ENCODE measurements at regions not wholly inside any gene's neighbourhood (a gene's known extent, or its start where the extent isn't known, plus 50 kb on each side); places are given as distances from the start of the nearest gene placed in this dataset.
A peak's percentile ranks its signal among the peaks of the same experiment; 100 is the strongest.

- Histone ChIP-seq H3K9me3 (ENCODE audit: insufficient read depth, low read length) (no peaks in the 10 kb centered on the region), H3K9ac (ENCODE audit: insufficient read length, low read depth) (no peak overlapping the region), H3K27me3 (ENCODE audit: insufficient read depth, insufficient read length) (no peaks in the 10 kb centered on the region), H3K4me1 (ENCODE audit: insufficient read depth, insufficient read length) (no peaks in the 10 kb centered on the region), H3K4me3 (ENCODE audit: insufficient read length, low read depth) (no peak overlapping the region), H3K36me3 (ENCODE audit: insufficient read depth, insufficient read length, low read length) (no peaks in the 10 kb centered on the region)
- TF ChIP-seq YY1 (IDR thresholded peaks at IDR 0.05; ENCODE audit: insufficient read depth, insufficient read length) = no peak
- no peak for TF ChIP-seq SUZ12 (IDR thresholded peaks at IDR 0.05; ENCODE audit: extremely low read depth, insufficient read depth, insufficient read length)
- no peak for TF ChIP-seq ZNF274 (IDR thresholded peaks at IDR 0.05; ENCODE audit: low read depth, low read length)
- DNase-seq (ENCODE audit: low read depth, low spot score) = no peak
These were observed 159.5 kb upstream of the GRIP1 start for GRCh38 chr12:66838366-66838765.

- no peak overlapping the region for H3K4me3 ChIP-seq (ENCODE audit: insufficient read length, low read depth)
- TF ChIP-seq YY1 (IDR thresholded peaks at IDR 0.05; ENCODE audit: insufficient read depth, insufficient read length) (no peak), SUZ12 (IDR thresholded peaks at IDR 0.05; ENCODE audit: extremely low read depth, insufficient read depth, insufficient read length) (no peak), ZNF274 (IDR thresholded peaks at IDR 0.05; ENCODE audit: low read depth, low read length) (no peak)
- H3K27me3 ChIP-seq (ENCODE audit: insufficient read depth, insufficient read length) = no peaks in the 10 kb centered on the region
- no peak for DNase-seq (ENCODE audit: low read depth, low spot score)
- H3K4me1 ChIP-seq (ENCODE audit: insufficient read depth, insufficient read length) = no peaks in the 10 kb centered on the region
- no peaks in the 10 kb centered on the region for H3K9me3 ChIP-seq (ENCODE audit: insufficient read depth, low read length)
- no peak overlapping the region for H3K9ac ChIP-seq (ENCODE audit: insufficient read length, low read depth)
- H3K36me3 ChIP-seq (ENCODE audit: insufficient read depth, insufficient read length, low read length) = no peaks in the 10 kb centered on the region
These were observed 170.1 kb upstream of the GRIP1 start for GRCh38 chr12:66848967-66849366.

- H3K27me3 ChIP-seq (ENCODE audit: insufficient read depth, insufficient read length) = no peaks in the 10 kb centered on the region
- no peak overlapping the region for H3K9ac ChIP-seq (ENCODE audit: insufficient read length, low read depth)
- H3K36me3 ChIP-seq (ENCODE audit: insufficient read depth, insufficient read length, low read length) = no peaks in the 10 kb centered on the region
- no peak overlapping the region for H3K4me3 ChIP-seq (ENCODE audit: insufficient read length, low read depth)
- DNase-seq (ENCODE audit: low read depth, low spot score) = no peak
- H3K9me3 ChIP-seq (ENCODE audit: insufficient read depth, low read length) = no peaks in the 10 kb centered on the region
- H3K4me1 ChIP-seq (ENCODE audit: insufficient read depth, insufficient read length) = no peaks in the 10 kb centered on the region
- TF ChIP-seq ZNF274 (IDR thresholded peaks at IDR 0.05; ENCODE audit: low read depth, low read length) (no peak), YY1 (IDR thresholded peaks at IDR 0.05; ENCODE audit: insufficient read depth, insufficient read length) (no peak), SUZ12 (IDR thresholded peaks at IDR 0.05; ENCODE audit: extremely low read depth, insufficient read depth, insufficient read length) (no peak)
These were observed 172.3 kb upstream of the GRIP1 start for GRCh38 chr12:66851134-66851533.

- TF ChIP-seq SUZ12 (IDR thresholded peaks at IDR 0.05; ENCODE audit: extremely low read depth, insufficient read depth, insufficient read length) (no peak), ZNF274 (IDR thresholded peaks at IDR 0.05; ENCODE audit: low read depth, low read length) (no peak), YY1 (IDR thresholded peaks at IDR 0.05; ENCODE audit: insufficient read depth, insufficient read length) (no peak)
- no peak overlapping the region for H3K4me3 ChIP-seq (ENCODE audit: insufficient read length, low read depth)
- no peaks in the 10 kb centered on the region for H3K36me3 ChIP-seq (ENCODE audit: insufficient read depth, insufficient read length, low read length)
- H3K27me3 ChIP-seq (ENCODE audit: insufficient read depth, insufficient read length) = no peaks in the 10 kb centered on the region
- no peak overlapping the region for H3K9ac ChIP-seq (ENCODE audit: insufficient read length, low read depth)
- H3K4me1 ChIP-seq (ENCODE audit: insufficient read depth, insufficient read length) = no peaks in the 10 kb centered on the region
- no peaks in the 10 kb centered on the region for H3K9me3 ChIP-seq (ENCODE audit: insufficient read depth, low read length)
- DNase-seq (ENCODE audit: low read depth, low spot score) = no peak
These were observed 173.2 kb upstream of the GRIP1 start for GRCh38 chr12:66852091-66852490.

GRCh38 chr12:66852765-66853164 is 173.9 kb upstream of the GRIP1 start:
- TF ChIP-seq YY1 (IDR thresholded peaks at IDR 0.05; ENCODE audit: insufficient read depth, insufficient read length) (no peak), SUZ12 (IDR thresholded peaks at IDR 0.05; ENCODE audit: extremely low read depth, insufficient read depth, insufficient read length) (no peak), ZNF274 (IDR thresholded peaks at IDR 0.05; ENCODE audit: low read depth, low read length) (no peak)
- no peak overlapping the region for H3K9ac ChIP-seq (ENCODE audit: insufficient read length, low read depth)
- no peaks in the 10 kb centered on the region for H3K9me3 ChIP-seq (ENCODE audit: insufficient read depth, low read length)
- DNase-seq (ENCODE audit: low read depth, low spot score) = no peak
- H3K27me3 ChIP-seq (ENCODE audit: insufficient read depth, insufficient read length) = no peaks in the 10 kb centered on the region
- H3K36me3 ChIP-seq (ENCODE audit: insufficient read depth, insufficient read length, low read length) = no peaks in the 10 kb centered on the region
- H3K4me3 ChIP-seq (ENCODE audit: insufficient read length, low read depth) = no peak overlapping the region
- no peaks in the 10 kb centered on the region for H3K4me1 ChIP-seq (ENCODE audit: insufficient read depth, insufficient read length)

GRCh38 chr12:66859751-66860440 is 181.0 kb upstream of the GRIP1 start:
- Histone ChIP-seq H3K4me3 (ENCODE audit: insufficient read length, low read depth) (no peak overlapping the region), H3K9me3 (ENCODE audit: insufficient read depth, low read length) (no peaks in the 10 kb centered on the region), H3K36me3 (ENCODE audit: insufficient read depth, insufficient read length, low read length) (no peaks in the 10 kb centered on the region), H3K4me1 (ENCODE audit: insufficient read depth, insufficient read length) (no peaks in the 10 kb centered on the region), H3K9ac (ENCODE audit: insufficient read length, low read depth) (no peak overlapping the region), H3K27me3 (ENCODE audit: insufficient read depth, insufficient read length) (no peaks in the 10 kb centered on the region)
- no peak for DNase-seq (ENCODE audit: low read depth, low spot score)
- TF ChIP-seq SUZ12 (IDR thresholded peaks at IDR 0.05; ENCODE audit: extremely low read depth, insufficient read depth, insufficient read length) (no peak), YY1 (IDR thresholded peaks at IDR 0.05; ENCODE audit: insufficient read depth, insufficient read length) (no peak), ZNF274 (IDR thresholded peaks at IDR 0.05; ENCODE audit: low read depth, low read length) (no peak)

GRCh38 chr12:66860752-66861750 is 182.2 kb upstream of the GRIP1 start:
- TF ChIP-seq SUZ12 (IDR thresholded peaks at IDR 0.05; ENCODE audit: extremely low read depth, insufficient read depth, insufficient read length) (no peak), ZNF274 (IDR thresholded peaks at IDR 0.05; ENCODE audit: low read depth, low read length) (no peak), YY1 (IDR thresholded peaks at IDR 0.05; ENCODE audit: insufficient read depth, insufficient read length) (no peak)
- Histone ChIP-seq H3K36me3 (ENCODE audit: insufficient read depth, insufficient read length, low read length) (no peaks in the 10 kb centered on the region), H3K9ac (ENCODE audit: insufficient read length, low read depth) (no peak overlapping the region), H3K27me3 (ENCODE audit: insufficient read depth, insufficient read length) (no peaks in the 10 kb centered on the region), H3K4me1 (ENCODE audit: insufficient read depth, insufficient read length) (no peaks in the 10 kb centered on the region), H3K4me3 (ENCODE audit: insufficient read length, low read depth) (no peak overlapping the region), H3K9me3 (ENCODE audit: insufficient read depth, low read length) (no peaks in the 10 kb centered on the region)
- peak; percentile 44 for DNase-seq (ENCODE audit: low read depth, low spot score)

All from NT2/D1 (cell line).